ENCODE measurements at regions not wholly inside any gene's neighbourhood (a gene's known extent, or its start where the extent isn't known, plus 50 kb on each side); places are given as distances from the start of the nearest gene placed in this dataset.

GRCh38 chr17:33515974-33516373 is 222.9 kb upstream of the ASIC2 start:
- Histone ChIP-seq H2AFZ (ENCODE audit: low read length) (no peak overlapping the region), H3K36me3 (replicated peaks in 1 of 2; ENCODE audit: control insufficient read depth in 1 of 2, insufficient read depth in 2 of 2, low read length in 2 of 2) (no peaks in the 10 kb centered on the region), H3K9ac (ENCODE audit: insufficient read depth, low read depth, low read length) (no peak overlapping the region), H4K20me1 (ENCODE audit: insufficient read depth, low read length) (no peaks in the 10 kb centered on the region), H3K79me2 (ENCODE audit: insufficient read depth, low read length) (no peaks in the 10 kb centered on the region), H3K4me2 (ENCODE audit: low read depth, low read length) (no peak overlapping the region), H3K27me3 (ENCODE audit: control insufficient read depth in 1 of 2, insufficient read depth in 2 of 2, low read length in 2 of 2) (no peaks in the 10 kb centered on the region), H3K27ac (ENCODE audit: extremely low read length, insufficient read depth, low read length) (no peak overlapping the region), H3K4me1 (ENCODE audit: insufficient read depth, low read length) (0 out of 2 replicates have a peak, but pooled peaks cover 8% of the 10 kb centered on the region), H3K4me3 (replicated peaks in 1 of 3; ENCODE audit: insufficient read depth in 1 of 3, low read depth in 2 of 3, low read length in 3 of 3) (no peak overlapping the region), H3K9me3 (ENCODE audit: low read length) (no peaks in the 10 kb centered on the region)
- no peak for TF ChIP-seq IRX3 (CRISPR knock-in tag; IDR thresholded peaks at IDR 0.05; ENCODE audit: borderline replicate concordance, low read depth)
- TF ChIP-seq PTBP1 (IDR thresholded peaks at IDR 0.05; ENCODE audit: low read depth, low read length, poor library complexity, severe bottlenecking), result no peak
- no peak for TF ChIP-seq CBX1 (IDR thresholded peaks at IDR 0.05; ENCODE audit: low read depth)
- TF ChIP-seq TBL1XR1 (IDR thresholded peaks at IDR 0.05; ENCODE audit: borderline replicate concordance, low read length, partially characterized antibody), result no peak
- TF ChIP-seq ATAD3A (CRISPR knock-in tag; IDR thresholded peaks at IDR 0.05), result no peak
- TF ChIP-seq ZNF652 (CRISPR knock-in tag; IDR thresholded peaks at IDR 0.05; ENCODE audit: borderline replicate concordance, low read depth), result no peak
- TF ChIP-seq SUZ12 (IDR thresholded peaks at IDR 0.05; ENCODE audit: low read depth, low read length), result no peak
- TF ChIP-seq ZBTB49 (CRISPR knock-in tag; IDR thresholded peaks at IDR 0.05; ENCODE audit: borderline replicate concordance), result no peak
- TF ChIP-seq BCL3 (CRISPR knock-in tag; IDR thresholded peaks at IDR 0.05), result no peak
- TF ChIP-seq DMTF1 (CRISPR knock-in tag; IDR thresholded peaks at IDR 0.05), result no peak
- TF ChIP-seq YEATS4 (CRISPR knock-in tag; IDR thresholded peaks at IDR 0.05; ENCODE audit: borderline replicate concordance), result no peak
- DNase-seq (ENCODE audit: low spot score) (no peak), FAIRE-seq (no peak), ATAC-seq (no peak)
- in situ Hi-C loops (cut with HindIII; ENCODE audit: extremely low pct_ligation_motif_present, low pct_unique_long_range_greater_than_20kb) (loop anchor here (25.0 kb wide), 1 partner anchor 479 kb away; no protein-coding TSS in a partner anchor), intact Hi-C loops (cut with micrococcal nuclease; ENCODE audit: unreplicated experiment) (no loop called here)
- 37% methylated on average over 7 of the region's 7 CpGs for WGBS (ENCODE audit: low lambda C conversion rate)
- CTCF ChIA-PET (ENCODE audit: low intra/inter-chr PET ratio, low total read pairs), result no interaction called here
- POLR2A ChIA-PET, result no interaction called here
- no TSS peak for BruUV-seq (replicated peaks)

All from HepG2 (cell line).